Suprapubic skin (tissue), 3 donors: ENCODE measurements at regions not wholly inside any gene's neighbourhood (a gene's known extent, or its start where the extent isn't known, plus 50 kb on each side); places are given as distances from the start of the nearest gene placed in this dataset.

ENCODE experiments used
- CTCF ChIP-seq, 2 donors: fragments of 200-600 bp in 1 of 2; fragments of 450-650 bp in 1 of 2; sonication (generic) in 1 of 2; IDR thresholded peaks; one replicate each; pipeline ENCODE4 v1.5.1; 2016 to 2019; ENCODE audit warnings: antibody characterized with exemption in 2 of 2, mild to moderate bottlenecking in 1 of 2, moderate library complexity in 1 of 2
- EP300 ChIP-seq: sonication (generic); formaldehyde crosslinking; IDR thresholded peaks from one replicate; pipeline ENCODE4 v1.6.1; 2017; ENCODE audit warnings: antibody characterized with exemption

DNA sequence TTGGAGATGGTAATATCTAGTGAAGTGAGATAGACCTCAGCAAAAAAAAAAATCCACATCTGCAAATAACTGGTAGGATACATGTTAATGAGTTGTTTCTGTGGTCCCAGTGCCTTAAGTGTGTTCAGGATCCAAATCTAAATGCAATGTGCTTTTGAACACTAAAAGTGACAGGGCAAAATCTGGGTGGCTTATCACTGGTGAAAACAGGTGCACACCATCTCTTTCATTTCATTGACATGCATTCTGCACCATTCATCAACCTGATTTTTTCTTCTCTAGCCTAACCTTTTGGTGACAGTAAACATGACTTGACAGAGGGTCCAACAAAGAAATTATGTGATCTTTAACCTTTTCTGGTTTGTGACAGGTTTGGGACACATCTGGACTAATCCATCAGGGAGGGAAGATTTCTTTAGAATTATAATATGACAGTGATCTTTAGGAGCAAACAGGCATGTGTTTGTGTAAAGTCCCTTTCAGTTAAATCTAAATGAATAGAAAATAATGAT lies 201.6 kb upstream of the NEGR1 start:
- TF ChIP-seq CTCF (IDR thresholded peaks at IDR 0.05) = no peak
- TF ChIP-seq EP300 = no peak
